T47D (cell line): ENCODE measurements at regions not wholly inside any gene's neighbourhood (a gene's known extent, or its start where the extent isn't known, plus 50 kb on each side); places are given as distances from the start of the nearest gene placed in this dataset.
A peak's percentile ranks its signal among the peaks of the same experiment; 100 is the strongest.

ENCODE experiments used
- DNase-seq, 2 experiments: peaks; one replicate each; pipeline versions ENCODE4 v3.0.0 to v3.0.0-alpha.2; 2011 to 2012; ENCODE audit warnings: low read depth in 1 of 2, low spot score in 1 of 2
- JUND ChIP-seq: IDR thresholded peaks from 2 replicates; pipeline ENCODE4 v1.6.1; 2012; ENCODE audit warnings: low read depth
- in situ Hi-C: cut with HindIII; loops from 2 replicates; pipeline ENCODE4 v1.10.0; 2016; ENCODE audit warnings: low sequenced_read_pairs, low pct_unique_long_range_greater_than_20kb

DNA sequence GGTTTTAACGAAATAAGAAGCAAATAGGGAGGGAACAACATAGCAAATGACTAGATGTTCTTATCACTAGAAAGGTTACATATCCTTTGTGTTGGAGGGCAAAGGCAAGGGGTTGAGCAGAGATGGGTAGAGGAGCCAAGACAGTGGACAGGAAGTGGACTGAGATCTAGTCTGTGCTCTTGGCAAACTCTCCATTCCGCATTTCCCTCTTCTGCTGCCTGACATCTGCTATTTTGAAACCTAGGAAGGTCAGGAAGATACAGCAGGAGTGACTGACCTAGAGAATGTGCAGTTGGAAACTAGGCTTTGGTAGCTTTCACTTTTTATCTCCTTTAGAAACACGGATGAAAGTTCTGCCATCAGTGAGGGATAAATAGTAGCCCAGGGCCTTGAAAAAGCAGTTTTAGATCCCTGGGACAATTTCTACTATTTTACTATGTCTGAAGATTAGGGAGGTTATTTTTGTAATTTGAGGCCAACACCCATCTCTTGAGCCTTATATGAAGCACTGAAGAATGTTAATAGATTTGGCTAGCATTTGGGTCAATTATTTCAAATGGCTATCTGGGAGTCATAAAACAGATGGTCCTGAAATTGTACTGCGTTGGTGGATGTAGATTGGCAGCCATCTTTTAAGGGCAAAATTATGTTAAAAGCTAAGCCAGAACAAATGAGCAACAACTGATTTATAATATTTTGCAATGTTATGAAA is 410.3 kb downstream of the PCNX1 start:
- in situ Hi-C loops = no loop called here
- no peak for DNase-seq
- TF ChIP-seq JUND = no peak

DNA sequence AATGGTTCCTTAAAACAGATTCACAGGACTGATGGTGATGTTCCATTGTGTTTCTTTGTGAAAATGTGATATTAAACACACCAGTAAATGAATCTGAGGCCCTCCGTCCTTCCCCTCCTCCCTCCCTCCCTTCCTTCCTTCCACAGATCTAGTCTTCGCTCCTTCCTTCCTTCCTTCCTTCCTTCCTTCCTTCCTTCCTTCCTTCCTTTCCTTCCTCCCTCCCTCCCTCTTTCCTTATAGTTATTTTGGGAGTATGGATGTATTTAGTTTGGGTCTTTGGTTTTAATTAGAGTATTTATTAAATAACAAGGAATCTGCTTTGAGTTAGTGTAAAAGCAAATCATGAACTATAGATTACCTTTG is 410.8 kb downstream of the PCNX1 start:
- in situ Hi-C loops = no loop called here
- no peak for TF ChIP-seq JUND
- DNase-seq = no peak

- in situ Hi-C loops = no loop called here
- no peak for TF ChIP-seq JUND
- peak; percentile 25 to 69 for DNase-seq
Measured at GRCh38 chr14:71319666-71320065, 412.4 kb downstream of the PCNX1 start.

GRCh38 chr14:71320107-71320733 is 413.0 kb downstream of the PCNX1 start, which contains the start of gene SIPA1L1:
TSS of gene SIPA1L1 (plus strand) at chr14:71320476.
- peak; percentile 88 to 99 for DNase-seq
- TF ChIP-seq JUND = no peak
- in situ Hi-C loops = no loop called here

- in situ Hi-C loops = no loop called here
- peak; percentile 48 to 80 for DNase-seq
- TF ChIP-seq JUND = no peak
Measured at GRCh38 chr14:71320734-71321573, 413.7 kb downstream of the PCNX1 start.

DNA sequence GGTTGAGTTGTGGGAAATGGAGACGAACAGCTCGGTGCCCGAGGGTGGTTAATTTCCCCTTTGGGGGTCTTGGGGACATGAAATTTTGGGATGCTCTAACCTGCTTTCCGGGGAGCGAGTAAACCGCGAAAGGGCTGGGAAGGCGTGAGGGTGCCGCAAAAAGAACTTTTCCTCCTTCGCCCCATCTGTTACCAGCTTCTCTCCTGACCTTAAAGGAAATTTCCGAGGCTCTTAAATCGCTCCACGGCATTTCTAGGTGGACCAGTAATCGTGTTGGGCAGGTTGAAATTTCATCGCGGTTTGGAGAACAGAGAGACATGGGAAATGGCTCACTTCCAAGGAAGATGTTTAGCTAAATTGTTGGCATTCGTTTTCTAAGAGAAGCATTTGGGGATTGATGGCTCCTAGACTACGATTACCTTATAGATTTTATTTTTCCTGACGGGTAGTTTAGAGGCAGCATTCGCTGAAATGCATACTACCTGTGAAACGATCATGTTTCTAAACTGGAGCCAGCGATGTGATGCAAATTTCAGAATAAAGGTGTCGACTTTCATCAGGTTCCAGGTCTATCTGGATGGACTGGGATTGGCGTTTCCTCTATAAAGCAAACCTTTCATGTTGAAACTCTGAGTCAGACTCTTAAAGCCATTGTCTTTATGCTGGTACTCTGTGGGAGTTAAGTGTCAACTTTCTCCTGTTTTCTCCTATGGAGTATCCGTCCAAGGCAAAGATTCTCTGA is 414.5 kb downstream of the PCNX1 start:
- in situ Hi-C loops = no loop called here
- peak; percentile 19 to 79 for DNase-seq
- no peak for TF ChIP-seq JUND

DNA sequence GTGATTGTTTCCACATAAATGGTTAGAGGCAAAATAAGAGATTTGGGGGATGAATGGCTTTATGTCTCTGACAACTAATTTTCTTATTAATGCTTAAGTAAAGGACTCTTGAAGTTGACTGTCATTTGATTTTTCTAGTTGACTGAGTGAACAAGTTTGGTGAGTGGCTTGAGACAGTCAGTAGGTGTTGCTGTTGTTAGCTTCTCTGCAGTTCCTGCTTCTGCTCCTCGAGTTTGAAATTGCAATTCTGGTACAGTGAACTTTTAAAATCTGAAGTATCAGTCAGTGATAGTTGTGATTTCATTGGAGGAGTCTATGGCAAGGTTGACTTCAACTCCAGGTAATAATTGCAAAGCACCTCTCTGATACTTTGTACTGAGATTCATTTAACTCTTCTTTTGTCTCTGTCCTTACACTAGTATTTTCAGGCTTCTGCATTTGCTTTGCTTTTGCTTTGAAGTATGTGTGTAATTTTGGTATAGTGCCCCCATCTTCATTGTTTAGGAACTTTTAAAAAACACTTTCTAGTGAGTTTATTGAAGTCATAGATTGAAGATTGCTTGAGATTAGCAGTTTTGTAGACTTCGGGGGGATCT is 415.5 kb downstream of the PCNX1 start:
- TF ChIP-seq JUND = no peak
- peak; percentile 63 to 76 for DNase-seq
- in situ Hi-C loops = no loop called here

DNA sequence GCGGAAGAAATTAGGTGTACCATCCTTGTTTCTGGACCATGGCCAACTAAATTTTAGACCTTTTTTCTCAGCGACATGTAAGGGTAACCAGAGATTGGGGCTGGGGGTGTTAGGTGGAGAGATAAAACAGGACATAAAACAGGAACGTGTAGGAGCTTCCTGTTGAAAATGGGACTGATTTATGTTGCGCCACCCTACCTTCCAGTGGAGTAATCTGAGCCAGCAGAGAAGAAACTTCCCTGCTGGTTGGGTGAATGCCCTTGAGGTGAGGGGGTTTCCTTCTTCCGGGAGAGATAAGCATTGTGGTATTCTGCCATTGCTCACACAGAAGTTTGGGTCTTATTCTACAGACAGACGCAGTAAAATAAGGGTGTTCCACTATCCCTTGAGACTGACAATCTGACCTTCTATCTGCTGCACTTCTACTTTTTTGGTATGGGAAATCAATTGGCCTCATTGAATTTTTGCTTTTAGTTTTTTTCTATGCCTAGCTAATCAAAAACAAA is 417.6 kb downstream of the PCNX1 start:
- TF ChIP-seq JUND = no peak
- in situ Hi-C loops = no loop called here
- no peak for DNase-seq

GRCh38 chr14:71327691-71328090 is 420.4 kb downstream of the PCNX1 start:
- in situ Hi-C loops = no loop called here
- TF ChIP-seq JUND = no peak
- DNase-seq = peak in 1 of 2 experiments; percentile 10

DNA sequence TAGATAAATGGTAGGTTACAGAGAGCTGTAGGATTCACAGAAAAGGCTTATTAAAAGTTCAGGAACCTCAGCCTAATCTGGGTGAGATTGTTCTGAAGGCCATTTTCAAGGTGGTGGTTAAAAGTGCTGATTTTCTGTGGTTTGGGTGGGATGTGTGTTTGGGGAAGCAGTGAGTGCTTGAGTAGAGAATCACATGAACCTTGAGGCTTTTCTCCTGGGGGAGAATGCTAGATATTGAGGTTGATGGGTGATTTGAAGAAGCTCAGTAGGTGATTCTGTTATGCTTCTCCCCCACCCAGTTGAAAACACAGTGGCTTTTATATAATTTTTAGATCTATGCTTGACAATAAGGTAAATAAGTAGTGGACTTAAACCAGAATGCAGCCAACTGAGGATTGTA is 420.9 kb downstream of the PCNX1 start:
- no peak for DNase-seq
- in situ Hi-C loops = no loop called here
- no peak for TF ChIP-seq JUND

GRCh38 chr14:71328954-71329353 is 421.7 kb downstream of the PCNX1 start:
- in situ Hi-C loops = no loop called here
- DNase-seq = no peak

GRCh38 chr14:71331403-71331802 is 424.1 kb downstream of the PCNX1 start:
- no peak for TF ChIP-seq JUND
- no peak for DNase-seq
- in situ Hi-C loops = no loop called here

More at GRCh38 chr14:71328954-71329353, 421.7 kb downstream of the PCNX1 start:
- TF ChIP-seq JUND = no peak
